Panc1 (cell line): ENCODE measurements at regions not wholly inside any gene's neighbourhood (a gene's known extent, or its start where the extent isn't known, plus 50 kb on each side); places are given as distances from the start of the nearest gene placed in this dataset.

Experiments used
- ATAC-seq: fragments of 200-7000 bp; cut with Tn5 transposase; 2 replicates; pipeline ENCODE4 v1.9.1; 2020; ENCODE audit warnings: mild to moderate bottlenecking, moderate library complexity
- BruUV-seq: library from RNA; stranded (reverse); fragments of 400-500 nt; replicated peaks from 2 replicates; lab custom pipeline; 2021; lab: Mats Ljungman, UMichigan
- CTCF ChIA-PET: fragments of 300-600 bp; sonication (Branson Sonifier 250); formaldehyde crosslinking; loops from one replicate; lab custom pipeline; 2022; ENCODE audit warnings: antibody characterized with exemption; lab: Charles Lee
- POLR2A ChIA-PET: fragments of 300-600 bp; sonication (Branson Sonifier 250); formaldehyde crosslinking; loops from one replicate; lab custom pipeline; 2022; ENCODE audit warnings: antibody characterized with exemption; lab: Charles Lee
- DNase-seq: peaks from one replicate; pipeline ENCODE4 v3.0.0-alpha.2; 2010; ENCODE audit warnings: low read depth, low spot score
- H3K27ac ChIP-seq: 2 replicates; pipeline ENCODE4 v1.5.1; 2011; ENCODE audit warnings: mild to moderate bottlenecking, low read length, inconsistent platforms
- H3K27me3 ChIP-seq: fragments of 200-500 bp; sonication (Bioruptor generic); 2 replicates; pipeline ENCODE4 v1.6.0; 2014; ENCODE audit warnings: low read length, inconsistent platforms; ENCODE audit not compliant: control insufficient read depth, insufficient read depth
- H3K36me3 ChIP-seq: fragments of 200-500 bp; sonication (Bioruptor generic); 2 replicates; pipeline ENCODE4 v1.5.1; 2014; ENCODE audit warnings: inconsistent platforms, mild to moderate bottlenecking, low read length, moderate library complexity; ENCODE audit not compliant: control insufficient read depth, insufficient read depth
- H3K4me1 ChIP-seq: 2 replicates; pipeline ENCODE4 v1.5.1; 2011; ENCODE audit warnings: inconsistent platforms, mild to moderate bottlenecking, low read length, moderate library complexity; ENCODE audit not compliant: control insufficient read depth, insufficient read depth
- H3K4me3 ChIP-seq, 2 experiments: 2 replicates each; pipeline ENCODE4 v1.5.1; 2011 to 2012; ENCODE audit warnings: low read depth in 2 of 2, low read length in 2 of 2, mild to moderate bottlenecking in 2 of 2, inconsistent platforms in 1 of 2, moderate library complexity in 1 of 2
- H3K9me3 ChIP-seq: fragments of 200-500 bp; sonication (Bioruptor generic); 2 replicates; pipeline ENCODE4 v1.5.1; 2014; ENCODE audit warnings: low read depth, mild to moderate bottlenecking, inconsistent platforms, low read length, moderate library complexity; ENCODE audit not compliant: control insufficient read depth, insufficient read depth
- CTCF ChIP-seq: fragments of 450-650 bp; IDR thresholded peaks from 2 replicates; pipeline ENCODE4 v1.5.1; 2017; ENCODE audit warnings: mild to moderate bottlenecking
- POLR2AphosphoS5 ChIP-seq: IDR thresholded peaks from 2 replicates; pipeline ENCODE4 v1.6.1; 2012; ENCODE audit warnings: mild to moderate bottlenecking, low read depth, low read length, moderate library complexity
- REST ChIP-seq, 2 experiments: IDR thresholded peaks; 2 replicates each; pipeline ENCODE4 v1.6.1; 2011 to 2012; ENCODE audit warnings: low read depth in 2 of 2, control low read depth in 1 of 2, low read length in 1 of 2, mild to moderate bottlenecking in 1 of 2, moderate library complexity in 1 of 2; ENCODE audit not compliant: insufficient read depth in 1 of 2
- SIN3A ChIP-seq: IDR thresholded peaks from 2 replicates; pipeline ENCODE4 v1.6.1; 2012; ENCODE audit warnings: low read depth, mild to moderate bottlenecking, low read length, moderate library complexity, borderline replicate concordance; ENCODE audit not compliant: insufficient read depth
- TCF7L2 ChIP-seq: IDR thresholded peaks from 2 replicates; pipeline ENCODE4 v1.6.1; 2011; ENCODE audit warnings: mild to moderate bottlenecking, low read depth, low read length, inconsistent platforms
- in situ Hi-C: cut with HindIII; loops from 2 replicates; pipeline ENCODE4 v1.10.0; 2016; ENCODE audit warnings: low sequenced_read_pairs, low pct_unique_long_range_greater_than_20kb
- intact Hi-C: fragments of 100-400 bp; cut with micrococcal nuclease; formaldehyde crosslinking; loops from one replicate; pipeline ENCODE4 v1.10.0; 2022; ENCODE audit not compliant: unreplicated experiment

GRCh38 chr11:128357073-128357472, 230.3 kb downstream of the ETS1 start:
- H3K4me1 ChIP-seq, result no peaks in the 10 kb centered on the region
- ATAC-seq (no peak), DNase-seq (no peak)
- no peaks in the 10 kb centered on the region for H3K36me3 ChIP-seq
- no peak overlapping the region for H3K27ac ChIP-seq
- no peaks in the 10 kb centered on the region for H3K9me3 ChIP-seq
- ChIA-PET POLR2A (no interaction called here), CTCF (no interaction called here)
- intact Hi-C loops (no loop called here), in situ Hi-C loops (no loop called here)
- H3K4me3 ChIP-seq, result no peak overlapping the region
- BruUV-seq, result no TSS peak
- no peak for TF ChIP-seq REST (IDR thresholded peaks at IDR 0.05; ENCODE audit: insufficient read depth in 1 of 2, low read depth in 2 of 2, low read length in 1 of 2)
- H3K27me3 ChIP-seq, result no peaks in the 10 kb centered on the region; the same call in 1 of the 2 replicates

- H3K4me1 ChIP-seq, result no peaks in the 10 kb centered on the region
- no peaks in the 10 kb centered on the region; the same call in 1 of the 2 replicates for H3K27me3 ChIP-seq
- no TSS peak for BruUV-seq
- no peak overlapping the region for H3K27ac ChIP-seq
- ChIA-PET POLR2A (no interaction called here), CTCF (no interaction called here)
- H3K4me3 ChIP-seq, result no peak overlapping the region
- intact Hi-C loops, result no loop called here
- no peaks in the 10 kb centered on the region for H3K9me3 ChIP-seq
- no peak for DNase-seq
- no peaks in the 10 kb centered on the region for H3K36me3 ChIP-seq
- TF ChIP-seq POLR2AphosphoS5 (no peak), CTCF (no peak), SIN3A (no peak), TCF7L2 (no peak), REST (IDR thresholded peaks at IDR 0.05; ENCODE audit: insufficient read depth in 1 of 2, low read depth in 2 of 2, low read length in 1 of 2) (no peak)
- ATAC-seq, result no peak
- in situ Hi-C loops, result no loop called here
Observed at GRCh38 chr11:128355558-128355957, 231.8 kb downstream of the ETS1 start.
